Tongue (tissue), 1 donor: ENCODE measurements at regions not wholly inside any gene's neighbourhood (a gene's known extent, or its start where the extent isn't known, plus 50 kb on each side); places are given as distances from the start of the nearest gene placed in this dataset.

Experiments used
- DNase-seq: peaks from one replicate; pipeline ENCODE4 v3.0.0-alpha.2; 2015

GRCh38 chr1:9179463-9180110, 50.7 kb upstream of the GPR157 start:
- DNase-seq, result no peak

GRCh38 chr1:9180111-9180819, 51.4 kb upstream of the GPR157 start:
- no peak for DNase-seq

- DNase-seq, result peak; percentile 59
These were observed 52.4 kb upstream of the GPR157 start for GRCh38 chr1:9181176-9181906.

GRCh38 chr1:9181990-9182783, 52.4 kb upstream of the H6PD start:
- no peak for DNase-seq

- no peak for DNase-seq
These were observed 51.8 kb upstream of the H6PD start for GRCh38 chr1:9182784-9183257.

- DNase-seq, result no peak
These were observed 51.1 kb upstream of the H6PD start for GRCh38 chr1:9183441-9183840.

- no peak for DNase-seq
These were observed 50.7 kb upstream of the H6PD start for GRCh38 chr1:9183898-9184297.

- DNase-seq, result no peak
These were observed 49.8 kb upstream of the H6PD start for GRCh38 chr1:9184749-9185148.
